IMR-90 (cell line): ENCODE measurements at regions not wholly inside any gene's neighbourhood (a gene's known extent, or its start where the extent isn't known, plus 50 kb on each side); places are given as distances from the start of the nearest gene placed in this dataset.

Experiments used
- BHLHE40 ChIP-seq: fragments of 150-350 bp; IDR thresholded peaks from 2 replicates; pipeline ENCODE4 v1.6.1; 2016; ENCODE audit warnings: mild to moderate bottlenecking, low read depth, low read length
- CHD1 ChIP-seq: IDR thresholded peaks from 2 replicates; pipeline ENCODE4 v1.6.1; 2012; ENCODE audit warnings: low read depth, low read length, improper control_type of control experiment
- CTCF ChIP-seq: conservative IDR thresholded peaks from 2 replicates; pipeline ENCODE4 v1.5.1; 2012; ENCODE audit warnings: mild to moderate bottlenecking, low read depth, low read length, improper control_type of control experiment
- ELK1 ChIP-seq: fragments of 150-350 bp; IDR thresholded peaks from 2 replicates; pipeline ENCODE4 v1.6.1; 2016; ENCODE audit warnings: low read depth, mild to moderate bottlenecking, low read length, moderate library complexity, borderline replicate concordance
- FOS ChIP-seq: fragments of 150-350 bp; IDR thresholded peaks from 2 replicates; pipeline ENCODE4 v1.6.1; 2016; ENCODE audit warnings: low read depth, low read length
- MAFK ChIP-seq: IDR thresholded peaks from 2 replicates; pipeline ENCODE4 v1.6.1; 2012; ENCODE audit warnings: low read depth, low read length, improper control_type of control experiment
- MXI1 ChIP-seq: IDR thresholded peaks from 2 replicates; pipeline ENCODE4 v1.6.1; 2012; ENCODE audit warnings: low read depth, mild to moderate bottlenecking, low read length, moderate library complexity, borderline replicate concordance
- NFE2L2 ChIP-seq: fragments of 150-350 bp; IDR thresholded peaks from 2 replicates; pipeline ENCODE4 v1.6.1; 2016; ENCODE audit warnings: low read depth, mild to moderate bottlenecking, low read length
- POLR2A ChIP-seq: IDR thresholded peaks from 2 replicates; pipeline ENCODE4 v1.6.1; 2012; ENCODE audit warnings: mild to moderate bottlenecking, low read depth, low read length
- RAD21 ChIP-seq: IDR thresholded peaks from 2 replicates; pipeline ENCODE4 v1.6.1; 2012; ENCODE audit warnings: low read length, improper control_type of control experiment
- RFX5 ChIP-seq: IDR thresholded peaks from 2 replicates; pipeline ENCODE4 v1.8.0; 2012; ENCODE audit warnings: low read depth, mild to moderate bottlenecking, low read length, moderate library complexity
- USF2 ChIP-seq: fragments of 150-350 bp; IDR thresholded peaks from 2 replicates; pipeline ENCODE4 v1.6.1; 2017; ENCODE audit warnings: mild to moderate bottlenecking, antibody characterized with exemption, low read length, low read depth

GRCh38 chr13:54337540-54337939, 1308.9 kb downstream of the OLFM4 start:
- TF ChIP-seq CTCF (no peak), BHLHE40 (no peak), RAD21 (no peak), ELK1 (no peak), MXI1 (no peak), RFX5 (no peak), POLR2A (no peak), MAFK (no peak), USF2 (no peak), FOS (no peak), NFE2L2 (no peak), CHD1 (no peak)
